ENCODE measurements at regions not wholly inside any gene's neighbourhood (a gene's known extent, or its start where the extent isn't known, plus 50 kb on each side); places are given as distances from the start of the nearest gene placed in this dataset.

DNA sequence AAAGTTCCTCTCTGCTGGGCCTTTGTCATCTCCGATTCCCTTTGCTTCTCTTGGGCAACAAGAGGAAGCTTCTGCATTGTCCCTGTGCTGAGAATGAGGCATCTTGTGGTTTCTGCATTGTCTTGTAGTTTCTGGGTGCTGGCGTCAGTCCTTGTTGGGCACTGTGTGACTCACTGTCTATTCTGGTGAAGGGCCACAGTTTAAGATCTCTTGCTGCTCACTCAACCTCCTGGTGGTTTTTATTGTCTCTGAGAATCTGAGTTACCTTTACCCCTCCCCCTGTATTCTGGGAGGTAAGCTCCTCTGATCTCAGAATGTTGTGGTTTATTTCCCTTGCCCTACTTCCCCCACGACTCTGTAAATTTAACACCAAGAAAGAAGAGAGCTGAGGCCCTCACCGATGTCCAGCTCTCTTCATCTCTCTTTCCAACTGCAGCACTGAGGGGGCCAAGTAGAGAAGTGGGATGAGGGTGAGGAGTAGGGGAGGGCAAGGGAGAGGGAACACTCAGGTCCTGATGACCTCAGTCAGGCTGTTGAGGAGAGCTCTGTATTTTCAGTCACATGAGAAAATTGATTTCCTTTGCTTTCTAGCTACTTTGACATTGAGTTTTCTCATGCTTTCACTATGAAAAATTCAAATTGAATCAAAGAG lies 441.6 kb upstream of the PITX2 start:
- TF ChIP-seq, protein P1, sequence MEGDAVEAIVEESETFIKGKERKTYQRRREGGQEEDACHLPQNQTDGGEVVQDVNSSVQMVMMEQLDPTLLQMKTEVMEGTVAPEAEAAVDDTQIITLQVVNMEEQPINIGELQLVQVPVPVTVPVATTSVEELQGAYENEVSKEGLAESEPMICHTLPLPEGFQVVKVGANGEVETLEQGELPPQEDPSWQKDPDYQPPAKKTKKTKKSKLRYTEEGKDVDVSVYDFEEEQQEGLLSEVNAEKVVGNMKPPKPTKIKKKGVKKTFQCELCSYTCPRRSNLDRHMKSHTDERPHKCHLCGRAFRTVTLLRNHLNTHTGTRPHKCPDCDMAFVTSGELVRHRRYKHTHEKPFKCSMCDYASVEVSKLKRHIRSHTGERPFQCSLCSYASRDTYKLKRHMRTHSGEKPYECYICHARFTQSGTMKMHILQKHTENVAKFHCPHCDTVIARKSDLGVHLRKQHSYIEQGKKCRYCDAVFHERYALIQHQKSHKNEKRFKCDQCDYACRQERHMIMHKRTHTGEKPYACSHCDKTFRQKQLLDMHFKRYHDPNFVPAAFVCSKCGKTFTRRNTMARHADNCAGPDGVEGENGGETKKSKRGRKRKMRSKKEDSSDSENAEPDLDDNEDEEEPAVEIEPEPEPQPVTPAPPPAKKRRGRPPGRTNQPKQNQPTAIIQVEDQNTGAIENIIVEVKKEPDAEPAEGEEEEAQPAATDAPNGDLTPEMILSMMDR (IDR thresholded peaks at IDR 0.05; ENCODE audit: low read depth, low read length), result no peak
- H3K4me3 ChIP-seq (replicated peaks in 1 of 2; ENCODE audit: low read depth in 2 of 2, low read length in 2 of 2), result no peak overlapping the region
- DNase-seq (ENCODE audit: low read depth in 2 of 2), result peak; percentile 6 to 67

DNA sequence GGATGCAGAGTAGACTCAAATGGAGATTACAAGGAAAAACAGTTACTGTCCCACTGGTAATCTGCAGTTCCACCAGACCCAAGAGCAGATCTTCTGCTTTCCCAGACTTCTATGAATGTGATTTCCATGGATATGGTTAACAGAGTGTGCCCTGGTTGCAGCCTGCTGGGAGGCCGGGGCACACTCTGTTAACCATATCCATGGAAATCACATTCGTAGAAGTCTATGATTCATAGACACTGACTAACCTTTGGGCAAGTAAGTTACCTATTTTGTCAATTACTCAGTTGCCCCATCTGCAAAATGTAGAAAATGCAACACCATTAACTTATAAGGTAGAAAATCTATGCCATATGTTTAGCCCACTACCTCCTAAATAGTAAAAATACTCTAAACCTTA lies 443.1 kb upstream of the PITX2 start:
- H3K4me3 ChIP-seq (replicated peaks in 1 of 2; ENCODE audit: low read depth in 2 of 2, low read length in 2 of 2), result no peak overlapping the region
- TF ChIP-seq, protein P1 (IDR thresholded peaks at IDR 0.05; ENCODE audit: low read depth, low read length), result no peak
- DNase-seq (ENCODE audit: low read depth in 2 of 2), result peak in 1 of 2 donors; percentile 2

DNA sequence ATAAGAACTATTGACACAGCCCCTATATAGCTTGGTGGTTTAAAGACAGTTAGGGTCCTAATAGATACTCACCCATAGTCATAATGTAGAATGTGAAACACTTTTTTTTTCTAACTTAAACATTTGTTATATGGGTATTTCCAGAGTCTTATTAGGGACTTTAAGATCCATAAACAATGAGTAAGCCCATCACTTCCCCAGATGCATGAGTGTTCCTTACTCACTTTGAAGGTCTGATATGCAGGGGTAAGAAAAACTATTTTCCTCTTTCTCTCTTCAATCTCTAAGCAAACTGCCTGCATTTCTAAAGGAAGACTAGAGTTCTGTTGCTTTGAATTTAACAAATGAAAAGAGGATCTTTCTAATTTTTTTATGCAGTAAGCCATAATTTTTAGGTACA lies 443.6 kb upstream of the PITX2 start:
- TF ChIP-seq, protein P1 (IDR thresholded peaks at IDR 0.05; ENCODE audit: low read depth, low read length), result no peak
- no peak overlapping the region for H3K4me3 ChIP-seq (replicated peaks in 1 of 2; ENCODE audit: low read depth in 2 of 2, low read length in 2 of 2)
- peak in 1 of 2 donors; percentile 17 for DNase-seq (ENCODE audit: low read depth in 2 of 2)

DNA sequence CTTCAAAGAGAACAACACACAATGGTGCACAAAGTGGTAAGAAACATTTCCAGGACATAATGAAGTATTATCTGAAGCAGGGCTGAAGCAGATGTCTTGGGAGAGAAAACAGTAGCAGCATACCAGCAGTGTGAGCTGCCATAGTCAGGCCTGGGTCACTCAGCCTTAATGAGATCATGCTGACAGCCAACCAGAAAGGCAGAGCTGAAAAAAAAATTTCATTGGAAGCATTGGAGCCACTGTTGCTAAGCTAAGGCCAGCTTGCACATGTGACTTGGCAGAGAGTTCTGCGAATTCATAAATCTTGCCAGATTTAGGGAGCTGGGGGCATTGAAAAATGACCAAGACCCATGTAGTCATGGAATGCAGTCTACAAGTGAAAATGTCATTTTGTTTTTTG lies 444.0 kb upstream of the PITX2 start:
- TF ChIP-seq, protein P1 (IDR thresholded peaks at IDR 0.05; ENCODE audit: low read depth, low read length), result no peak
- H3K4me3 ChIP-seq (replicated peaks in 1 of 2; ENCODE audit: low read depth in 2 of 2, low read length in 2 of 2), result no peak overlapping the region
- peak in 1 of 2 donors; percentile 22 for DNase-seq (ENCODE audit: low read depth in 2 of 2)

DNA sequence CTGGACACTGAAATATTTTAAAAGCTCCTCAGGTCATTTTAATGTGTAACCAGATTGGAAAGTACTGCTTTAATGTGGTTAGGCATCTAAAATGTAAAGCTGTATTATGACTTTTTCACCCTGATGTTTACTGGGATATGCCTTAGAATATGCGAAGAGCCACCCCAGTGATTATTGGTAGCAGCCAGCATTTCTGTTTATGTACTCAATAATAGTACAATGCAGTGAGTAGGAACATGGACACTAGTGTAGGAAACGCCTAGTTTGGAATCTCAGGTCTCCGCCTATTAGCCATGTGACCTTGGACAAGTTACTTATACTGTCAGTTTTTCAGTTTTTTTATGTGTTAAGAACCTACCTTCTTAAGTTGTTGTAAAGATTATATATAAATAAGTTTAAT lies 446.0 kb upstream of the PITX2 start:
- H3K4me3 ChIP-seq (replicated peaks in 1 of 2; ENCODE audit: low read depth in 2 of 2, low read length in 2 of 2), result no peak overlapping the region
- TF ChIP-seq, protein P1 (IDR thresholded peaks at IDR 0.05; ENCODE audit: low read depth, low read length), result no peak
- DNase-seq (ENCODE audit: low read depth in 2 of 2), result no peak

DNA sequence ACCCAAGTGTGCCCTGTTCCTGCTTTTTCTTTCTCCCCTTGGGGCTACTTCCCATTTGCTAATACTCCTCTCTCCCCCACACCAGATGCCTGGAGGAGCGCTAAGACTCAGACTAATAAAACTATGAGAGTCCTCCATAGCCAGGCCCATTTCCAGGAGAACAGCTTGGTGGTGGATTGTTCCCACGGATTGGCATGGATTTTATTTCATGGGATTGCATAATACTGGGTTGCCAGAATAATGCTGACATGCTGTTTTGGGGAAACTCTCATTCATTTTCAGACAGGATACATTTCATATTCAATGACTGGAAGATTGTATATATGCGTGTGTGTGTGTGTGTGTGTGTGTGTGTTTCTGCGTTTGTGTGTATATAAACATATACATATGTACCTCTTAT lies 447.5 kb upstream of the PITX2 start:
- H3K4me3 ChIP-seq (replicated peaks in 1 of 2; ENCODE audit: low read depth in 2 of 2, low read length in 2 of 2), result no peak overlapping the region
- TF ChIP-seq, protein P1 (IDR thresholded peaks at IDR 0.05; ENCODE audit: low read depth, low read length), result no peak
- DNase-seq (ENCODE audit: low read depth in 2 of 2), result no peak
